AG09319 (cell line): ENCODE measurements at regions not wholly inside any gene's neighbourhood (a gene's known extent, or its start where the extent isn't known, plus 50 kb on each side); places are given as distances from the start of the nearest gene placed in this dataset.

Experiments used
- DNase-seq: peaks from one replicate; pipeline ENCODE4 v3.0.0-alpha.2; 2010; ENCODE audit warnings: low read depth; ENCODE audit errors: extremely low read depth
- CTCF ChIP-seq: IDR thresholded peaks from 2 replicates; pipeline ENCODE4 v1.5.1; 2011; ENCODE audit warnings: low read depth, mild to moderate bottlenecking, inconsistent platforms, low read length, moderate library complexity

DNA sequence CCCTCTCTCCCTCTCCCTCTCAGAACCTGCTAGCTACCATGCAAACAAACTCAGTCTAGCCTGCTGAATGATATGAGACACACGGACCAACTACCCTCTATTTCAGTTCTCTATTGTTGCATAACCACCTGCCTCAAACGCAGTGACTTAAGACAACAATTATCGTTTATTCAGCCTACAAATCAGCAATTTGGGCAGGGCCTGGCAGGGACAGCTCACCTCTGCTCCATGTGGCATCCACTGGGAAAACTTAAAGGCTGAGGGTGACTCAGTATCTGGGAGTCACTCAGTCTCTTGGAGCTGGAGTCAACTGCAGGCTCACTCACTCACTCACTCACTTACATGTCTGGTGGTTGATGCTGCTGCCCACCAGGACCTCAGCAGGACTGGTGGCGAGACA lies 121.3 kb downstream of the SEC16B start:
- no peak for DNase-seq
- no peak for TF ChIP-seq CTCF

GRCh38 chr1:177847843-177848242 lies 122.0 kb downstream of the SEC16B start:
- no peak for DNase-seq
- no peak for TF ChIP-seq CTCF

- no peak for TF ChIP-seq CTCF
- no peak for DNase-seq
These were observed 130.9 kb downstream of the SEC16B start for GRCh38 chr1:177838907-177839485.

- no peak for TF ChIP-seq CTCF
- no peak for DNase-seq
These were observed 136.2 kb downstream of the SEC16B start for GRCh38 chr1:177833631-177834030.

- no peak for TF ChIP-seq CTCF
- DNase-seq, result no peak
These were observed 139.2 kb downstream of the SEC16B start for GRCh38 chr1:177830531-177831135.

GRCh38 chr1:177825276-177825901 lies 144.5 kb downstream of the SEC16B start:
- no peak for DNase-seq
- no peak for TF ChIP-seq CTCF

DNA sequence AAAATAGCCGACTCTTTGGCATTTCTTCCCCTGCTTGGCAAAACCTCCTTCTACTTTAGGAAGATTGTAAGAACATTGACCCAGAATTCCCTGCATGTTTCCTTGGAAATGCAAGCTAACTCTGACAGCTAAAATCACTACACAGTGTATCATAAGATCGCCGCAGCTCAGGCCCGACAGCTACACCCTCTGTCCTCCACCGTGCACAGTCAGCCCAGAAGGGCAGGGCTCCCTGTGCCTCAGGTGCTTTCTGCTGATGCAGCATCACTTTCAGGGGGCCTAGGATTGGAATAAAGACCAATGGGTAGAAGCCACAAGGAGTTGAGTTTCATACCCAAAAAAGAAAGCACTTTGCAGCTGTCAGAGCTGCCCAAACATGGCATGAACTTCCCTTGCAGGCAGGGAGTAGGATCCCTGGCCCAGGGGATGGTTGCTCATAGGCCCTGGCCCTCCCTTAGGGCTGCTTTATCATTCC lies 145.3 kb downstream of the SEC16B start:
- DNase-seq, result no peak
- TF ChIP-seq CTCF, result no peak
